H1 (cell line): ENCODE measurements at regions not wholly inside any gene's neighbourhood (a gene's known extent, or its start where the extent isn't known, plus 50 kb on each side); places are given as distances from the start of the nearest gene placed in this dataset.

Experiments used
- RAD21 ChIP-seq, 2 experiments: IDR thresholded peaks in 1 of 2; conservative IDR thresholded peaks in 1 of 2; 2 replicates each; pipeline ENCODE4 v1.6.1; 2011; ENCODE audit warnings: low read depth in 2 of 2, low read length in 2 of 2, improper control_type of control experiment in 1 of 2, inconsistent platforms in 1 of 2, mild to moderate bottlenecking in 1 of 2, moderate library complexity in 1 of 2

- no peak for TF ChIP-seq RAD21 (IDR thresholded peaks at IDR 0.05 in 1 of 2, conservative IDR thresholded peaks at IDR 0.05 in 1 of 2; ENCODE audit: low read depth in 2 of 2, low read length in 2 of 2)
These were observed 326.2 kb upstream of the PLXNA2 start (continued) for GRCh38 chr1:208570362-208570761.
